ENCODE measurements at regions not wholly inside any gene's neighbourhood (a gene's known extent, or its start where the extent isn't known, plus 50 kb on each side); places are given as distances from the start of the nearest gene placed in this dataset.

- no peaks in the 10 kb centered on the region for H3K36me3 ChIP-seq (ENCODE audit: control insufficient read depth, low read length)
- TF ChIP-seq, protein P1, sequence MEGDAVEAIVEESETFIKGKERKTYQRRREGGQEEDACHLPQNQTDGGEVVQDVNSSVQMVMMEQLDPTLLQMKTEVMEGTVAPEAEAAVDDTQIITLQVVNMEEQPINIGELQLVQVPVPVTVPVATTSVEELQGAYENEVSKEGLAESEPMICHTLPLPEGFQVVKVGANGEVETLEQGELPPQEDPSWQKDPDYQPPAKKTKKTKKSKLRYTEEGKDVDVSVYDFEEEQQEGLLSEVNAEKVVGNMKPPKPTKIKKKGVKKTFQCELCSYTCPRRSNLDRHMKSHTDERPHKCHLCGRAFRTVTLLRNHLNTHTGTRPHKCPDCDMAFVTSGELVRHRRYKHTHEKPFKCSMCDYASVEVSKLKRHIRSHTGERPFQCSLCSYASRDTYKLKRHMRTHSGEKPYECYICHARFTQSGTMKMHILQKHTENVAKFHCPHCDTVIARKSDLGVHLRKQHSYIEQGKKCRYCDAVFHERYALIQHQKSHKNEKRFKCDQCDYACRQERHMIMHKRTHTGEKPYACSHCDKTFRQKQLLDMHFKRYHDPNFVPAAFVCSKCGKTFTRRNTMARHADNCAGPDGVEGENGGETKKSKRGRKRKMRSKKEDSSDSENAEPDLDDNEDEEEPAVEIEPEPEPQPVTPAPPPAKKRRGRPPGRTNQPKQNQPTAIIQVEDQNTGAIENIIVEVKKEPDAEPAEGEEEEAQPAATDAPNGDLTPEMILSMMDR (IDR thresholded peaks at IDR 0.05; ENCODE audit: low read depth, low read length, poor library complexity, severe bottlenecking), result no peak
- TF ChIP-seq EZH2phosphoT487 (IDR thresholded peaks at IDR 0.05; ENCODE audit: borderline replicate concordance, low read length), result no peak
Observed at GRCh38 chr3:182349951-182350517, 443.3 kb upstream of the ATP11B start.

GRCh38 chr3:182357928-182358327 lies 435.4 kb upstream of the ATP11B start:
- no peak overlapping the region for H3K27ac ChIP-seq (ENCODE audit: low read depth, low read length)

More at GRCh38 chr3:182349951-182350517, 443.3 kb upstream of the ATP11B start:
- H3K27ac ChIP-seq (ENCODE audit: low read depth, low read length), result no peak overlapping the region
- H3F3A ChIP-seq (ENCODE audit: control insufficient read depth, insufficient read depth), result no peaks in the 10 kb centered on the region
- no peaks in the 10 kb centered on the region for H3K9me2 ChIP-seq (replicated peaks; ENCODE audit: control insufficient read depth, low read length)
- no peaks in the 10 kb centered on the region for H3K27me3 ChIP-seq (ENCODE audit: control insufficient read depth, low read length)
- no peaks in the 10 kb centered on the region for H3K9me3 ChIP-seq (ENCODE audit: control insufficient read depth, insufficient read depth, low read length)
- no peaks in the 10 kb centered on the region for H3K4me1 ChIP-seq (ENCODE audit: control insufficient read depth, low read length)
- H3K4me3 ChIP-seq (ENCODE audit: low read length), result no peak overlapping the region
- H4K20me1 ChIP-seq (ENCODE audit: control insufficient read depth, insufficient read depth, low read depth, low read length), result no peaks in the 10 kb centered on the region
- H3K4me2 ChIP-seq (ENCODE audit: low read length), result no peak overlapping the region
- H3K79me2 ChIP-seq (ENCODE audit: control insufficient read depth, low read length), result no peaks in the 10 kb centered on the region

DNA sequence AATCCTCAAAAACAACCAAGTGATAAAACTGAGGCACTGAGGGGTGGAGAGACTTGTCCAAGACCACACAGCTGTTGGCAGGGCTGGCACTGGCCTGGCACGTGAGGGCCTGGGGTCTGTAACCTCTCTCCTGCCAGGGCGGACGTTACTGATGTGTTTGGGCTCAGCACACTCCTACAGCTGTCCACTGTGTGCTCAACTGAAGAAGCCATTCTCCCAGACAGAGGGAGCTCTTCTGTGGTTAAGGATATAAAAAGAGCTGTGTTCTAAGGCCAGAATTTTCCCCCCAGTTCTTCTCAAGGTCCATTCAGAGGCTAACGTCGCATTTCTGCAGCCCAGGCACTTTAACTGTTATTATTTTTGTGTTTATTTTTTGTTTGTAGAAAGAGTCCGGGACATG lies 429.0 kb upstream of the ATP11B start:
- H3K4me2 ChIP-seq (ENCODE audit: low read length), result no peak overlapping the region
- H3K9me3 ChIP-seq (ENCODE audit: control insufficient read depth, insufficient read depth, low read length), result no peaks in the 10 kb centered on the region
- no peaks in the 10 kb centered on the region for H3K27me3 ChIP-seq (ENCODE audit: control insufficient read depth, low read length)
- no peaks in the 10 kb centered on the region for H3K36me3 ChIP-seq (ENCODE audit: control insufficient read depth, low read length)
- no peaks in the 10 kb centered on the region for H3K9me2 ChIP-seq (replicated peaks; ENCODE audit: control insufficient read depth, low read length)
- H3K4me1 ChIP-seq (ENCODE audit: control insufficient read depth, low read length), result no peaks in the 10 kb centered on the region
- TF ChIP-seq, protein P1 (IDR thresholded peaks at IDR 0.05; ENCODE audit: low read depth, low read length, poor library complexity, severe bottlenecking), result no peak
- TF ChIP-seq EZH2phosphoT487 (IDR thresholded peaks at IDR 0.05; ENCODE audit: borderline replicate concordance, low read length), result no peak
- no peak overlapping the region for H3K4me3 ChIP-seq (ENCODE audit: low read length)
- H3K79me2 ChIP-seq (ENCODE audit: control insufficient read depth, low read length), result no peaks in the 10 kb centered on the region
- no peaks in the 10 kb centered on the region for H3F3A ChIP-seq (ENCODE audit: control insufficient read depth, insufficient read depth)
- H3K27ac ChIP-seq (ENCODE audit: low read depth, low read length), result no peak overlapping the region
- H4K20me1 ChIP-seq (ENCODE audit: control insufficient read depth, insufficient read depth, low read depth, low read length), result no peaks in the 10 kb centered on the region

More at GRCh38 chr3:182357928-182358327, 435.4 kb upstream of the ATP11B start:
- Histone ChIP-seq H3K4me2 (ENCODE audit: low read length) (no peak overlapping the region), H3K27me3 (ENCODE audit: control insufficient read depth, low read length) (no peaks in the 10 kb centered on the region), H3K9me3 (ENCODE audit: control insufficient read depth, insufficient read depth, low read length) (no peaks in the 10 kb centered on the region), H3K9me2 (replicated peaks; ENCODE audit: control insufficient read depth, low read length) (no peaks in the 10 kb centered on the region), H3K36me3 (ENCODE audit: control insufficient read depth, low read length) (no peaks in the 10 kb centered on the region), H3K4me3 (ENCODE audit: low read length) (no peak overlapping the region), H3K79me2 (ENCODE audit: control insufficient read depth, low read length) (no peaks in the 10 kb centered on the region), H3K4me1 (ENCODE audit: control insufficient read depth, low read length) (no peaks in the 10 kb centered on the region), H3F3A (ENCODE audit: control insufficient read depth, insufficient read depth) (no peaks in the 10 kb centered on the region), H4K20me1 (ENCODE audit: control insufficient read depth, insufficient read depth, low read depth, low read length) (no peaks in the 10 kb centered on the region)
- no peak for TF ChIP-seq EZH2phosphoT487 (IDR thresholded peaks at IDR 0.05; ENCODE audit: borderline replicate concordance, low read length)
- TF ChIP-seq, protein P1 (IDR thresholded peaks at IDR 0.05; ENCODE audit: low read depth, low read length, poor library complexity, severe bottlenecking), result no peak
